Thyroid gland (tissue), 4 donors: ENCODE measurements at regions not wholly inside any gene's neighbourhood (a gene's known extent, or its start where the extent isn't known, plus 50 kb on each side); places are given as distances from the start of the nearest gene placed in this dataset.
"Not testable (repeated sequence)": the region's sequence is repeated elsewhere in the genome, so short reads cannot be mapped to it uniquely, and the experiment has no call there.

Experiments used
- POLR2A ChIP-seq, 2 donors: fragments of 450-650 bp; IDR thresholded peaks; one replicate each; pipeline ENCODE4 v1.6.1; 2017; ENCODE audit warnings: antibody characterized with exemption in 2 of 2, mild to moderate bottlenecking in 2 of 2, moderate library complexity in 1 of 2
- TF ChIP-seq, protein P1 (sequence below), 6 experiments: fragments of 200-600 bp in 3 of 6; fragments of 450-650 bp in 3 of 6; sonication (generic) in 3 of 6; IDR thresholded peaks; one replicate each; pipeline ENCODE4 v1.5.1; 2016 to 2019; ENCODE audit warnings: antibody characterized with exemption in 6 of 6, mild to moderate bottlenecking in 2 of 6, inconsistent platforms in 1 of 6, moderate library complexity in 1 of 6

DNA sequence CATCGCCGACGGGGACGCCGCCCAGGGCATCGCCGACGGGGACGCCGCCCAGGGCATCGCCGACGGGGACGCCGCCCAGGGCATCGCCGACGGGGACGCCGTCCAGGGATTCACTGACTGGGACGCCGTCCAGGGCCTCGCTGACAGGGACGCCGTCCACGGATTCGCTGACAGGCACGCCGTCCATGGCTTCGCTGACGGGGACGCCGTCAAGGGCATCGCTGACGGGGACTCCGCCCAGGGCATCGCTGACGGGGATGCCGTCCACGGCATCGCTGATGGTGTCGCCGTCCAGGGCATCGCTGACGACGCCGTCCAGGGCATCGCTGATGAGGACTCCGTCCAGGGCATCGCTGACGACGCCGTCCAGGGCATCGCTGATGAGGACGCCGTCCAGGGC lies 947.2 kb downstream of the TUBA3C start:
- TF ChIP-seq, protein P1, sequence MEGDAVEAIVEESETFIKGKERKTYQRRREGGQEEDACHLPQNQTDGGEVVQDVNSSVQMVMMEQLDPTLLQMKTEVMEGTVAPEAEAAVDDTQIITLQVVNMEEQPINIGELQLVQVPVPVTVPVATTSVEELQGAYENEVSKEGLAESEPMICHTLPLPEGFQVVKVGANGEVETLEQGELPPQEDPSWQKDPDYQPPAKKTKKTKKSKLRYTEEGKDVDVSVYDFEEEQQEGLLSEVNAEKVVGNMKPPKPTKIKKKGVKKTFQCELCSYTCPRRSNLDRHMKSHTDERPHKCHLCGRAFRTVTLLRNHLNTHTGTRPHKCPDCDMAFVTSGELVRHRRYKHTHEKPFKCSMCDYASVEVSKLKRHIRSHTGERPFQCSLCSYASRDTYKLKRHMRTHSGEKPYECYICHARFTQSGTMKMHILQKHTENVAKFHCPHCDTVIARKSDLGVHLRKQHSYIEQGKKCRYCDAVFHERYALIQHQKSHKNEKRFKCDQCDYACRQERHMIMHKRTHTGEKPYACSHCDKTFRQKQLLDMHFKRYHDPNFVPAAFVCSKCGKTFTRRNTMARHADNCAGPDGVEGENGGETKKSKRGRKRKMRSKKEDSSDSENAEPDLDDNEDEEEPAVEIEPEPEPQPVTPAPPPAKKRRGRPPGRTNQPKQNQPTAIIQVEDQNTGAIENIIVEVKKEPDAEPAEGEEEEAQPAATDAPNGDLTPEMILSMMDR (IDR thresholded peaks at IDR 0.05): not testable (repeated sequence)
- TF ChIP-seq POLR2A (IDR thresholded peaks at IDR 0.05): not testable (repeated sequence)
